T47D (cell line): ENCODE measurements at regions not wholly inside any gene's neighbourhood (a gene's known extent, or its start where the extent isn't known, plus 50 kb on each side); places are given as distances from the start of the nearest gene placed in this dataset.

Source experiments
- DNase-seq, 2 experiments: peaks; one replicate each; pipeline versions ENCODE4 v3.0.0 to v3.0.0-alpha.2; 2011 to 2012; ENCODE audit warnings: low read depth in 1 of 2, low spot score in 1 of 2
- JUND ChIP-seq: IDR thresholded peaks from 2 replicates; pipeline ENCODE4 v1.6.1; 2012; ENCODE audit warnings: low read depth
- in situ Hi-C: cut with HindIII; loops from 2 replicates; pipeline ENCODE4 v1.10.0; 2016; ENCODE audit warnings: low sequenced_read_pairs, low pct_unique_long_range_greater_than_20kb

- DNase-seq, result no peak
- in situ Hi-C loops, result no loop called here
- no peak for TF ChIP-seq JUND
Measured at GRCh38 chr7:26006426-26006825, 145.6 kb upstream of the NFE2L3 start.

GRCh38 chr7:26007510-26007909, 144.5 kb upstream of the NFE2L3 start:
- DNase-seq, result no peak
- in situ Hi-C loops, result no loop called here
- no peak for TF ChIP-seq JUND

GRCh38 chr7:26008428-26008827, 143.6 kb upstream of the NFE2L3 start:
- TF ChIP-seq JUND, result no peak
- in situ Hi-C loops, result no loop called here
- DNase-seq, result no peak

- no peak for DNase-seq
- in situ Hi-C loops, result no loop called here
- TF ChIP-seq JUND, result no peak
Measured at GRCh38 chr7:26011039-26011696, 140.8 kb upstream of the NFE2L3 start.

- no peak for TF ChIP-seq JUND
- DNase-seq, result peak in 1 of 2 experiments; percentile 77
- in situ Hi-C loops, result no loop called here
Measured at GRCh38 chr7:26013551-26014083, 138.4 kb upstream of the NFE2L3 start.

- DNase-seq, result no peak
- in situ Hi-C loops, result no loop called here
- no peak for TF ChIP-seq JUND
Measured at GRCh38 chr7:26022982-26023381, 129.0 kb upstream of the NFE2L3 start.

- no peak for TF ChIP-seq JUND
- in situ Hi-C loops, result no loop called here
- DNase-seq, result no peak
Measured at GRCh38 chr7:26029911-26030310, 122.1 kb upstream of the NFE2L3 start.

GRCh38 chr7:26034391-26034790, 117.6 kb upstream of the NFE2L3 start:
- in situ Hi-C loops, result no loop called here
- no peak for DNase-seq
- no peak for TF ChIP-seq JUND

- in situ Hi-C loops, result no loop called here
- DNase-seq, result no peak
Measured at GRCh38 chr7:26035552-26035951, 116.4 kb upstream of the NFE2L3 start.

GRCh38 chr7:26036092-26036491, 115.9 kb upstream of the NFE2L3 start:
- in situ Hi-C loops, result no loop called here
- DNase-seq, result no peak
- no peak for TF ChIP-seq JUND

More at GRCh38 chr7:26035552-26035951, 116.4 kb upstream of the NFE2L3 start:
- TF ChIP-seq JUND, result no peak

- TF ChIP-seq JUND, result no peak
- DNase-seq, result no peak
- in situ Hi-C loops, result no loop called here
Measured at GRCh38 chr7:26038201-26038990, 113.6 kb upstream of the NFE2L3 start.

- TF ChIP-seq JUND, result no peak
- DNase-seq, result no peak
- in situ Hi-C loops, result no loop called here
Measured at GRCh38 chr7:26040085-26040484, 111.9 kb upstream of the NFE2L3 start.

- in situ Hi-C loops, result no loop called here
Measured at GRCh38 chr7:26042237-26042636, 109.8 kb upstream of the NFE2L3 start.

More at GRCh38 chr7:26042237-26042636, 109.8 kb upstream of the NFE2L3 start:
- no peak for TF ChIP-seq JUND
- DNase-seq, result no peak
